ENCODE measurements at regions not wholly inside any gene's neighbourhood (a gene's known extent, or its start where the extent isn't known, plus 50 kb on each side); places are given as distances from the start of the nearest gene placed in this dataset.

GRCh38 chr10:52992567-52992966, 220.0 kb upstream of the MBL2 start:
- CTCF ChIA-PET: no interaction called here
- Histone ChIP-seq H3K4me3 (ENCODE audit: low read length) (no peak overlapping the region), H3K4me1 (ENCODE audit: insufficient read depth, low read length) (no peaks in the 10 kb centered on the region), H3K27ac (ENCODE audit: low read depth in 1 of 2, low read length in 2 of 2) (no peak overlapping the region), H3K36me3 (ENCODE audit: insufficient read depth, low read length) (no peaks in the 10 kb centered on the region), H3K9me3 (ENCODE audit: control insufficient read depth in 1 of 2, insufficient read depth in 1 of 2, low read length in 2 of 2) (no peaks in the 10 kb centered on the region), H3K27me3 (ENCODE audit: control insufficient read depth in 1 of 2, insufficient read depth in 2 of 2, low read length in 2 of 2) (no peaks in the 10 kb centered on the region)
- no peaks in the 10 kb centered on the region for H3K27me3 Mint-ChIP-seq
- DNase-seq (no peak), ATAC-seq (ENCODE audit: poor library complexity) (no peak)
- H3K27ac Mint-ChIP-seq: no peak overlapping the region
- H3K4me3 Mint-ChIP-seq: no peak overlapping the region
- no peaks in the 10 kb centered on the region for H3K36me3 Mint-ChIP-seq (ENCODE audit: low read depth)
- no peaks in the 10 kb centered on the region for H3K9me3 Mint-ChIP-seq
- POLR2A ChIA-PET: no interaction called here
- no peak for TF ChIP-seq CTCF (IDR thresholded peaks at IDR 0.05)
- intact Hi-C loops (cut with DNase I, micrococcal nuclease): no loop called here
- no peaks in the 10 kb centered on the region for H3K4me1 Mint-ChIP-seq (ENCODE audit: low read depth)

GRCh38 chr10:52988923-52989322, 216.3 kb upstream of the MBL2 start:
- DNase-seq (no peak), ATAC-seq (ENCODE audit: poor library complexity) (no peak)
- no peak overlapping the region for H3K27ac Mint-ChIP-seq
- H3K36me3 Mint-ChIP-seq (ENCODE audit: low read depth): no peaks in the 10 kb centered on the region
- Histone ChIP-seq H3K27me3 (ENCODE audit: control insufficient read depth in 1 of 2, insufficient read depth in 2 of 2, low read length in 2 of 2) (no peaks in the 10 kb centered on the region), H3K4me1 (ENCODE audit: insufficient read depth, low read length) (no peaks in the 10 kb centered on the region), H3K9me3 (ENCODE audit: control insufficient read depth in 1 of 2, insufficient read depth in 1 of 2, low read length in 2 of 2) (peaks cover 0 to 4% of the 10 kb centered on the region in 2 experiments), H3K27ac (ENCODE audit: low read depth in 1 of 2, low read length in 2 of 2) (no peak overlapping the region), H3K4me3 (ENCODE audit: low read length) (no peak overlapping the region), H3K36me3 (ENCODE audit: insufficient read depth, low read length) (no peaks in the 10 kb centered on the region)
- H3K4me3 Mint-ChIP-seq: no peak overlapping the region
- no peaks in the 10 kb centered on the region for H3K4me1 Mint-ChIP-seq (ENCODE audit: low read depth)
- no peaks in the 10 kb centered on the region for H3K9me3 Mint-ChIP-seq
- no peaks in the 10 kb centered on the region for H3K27me3 Mint-ChIP-seq
- ChIA-PET CTCF (no interaction called here), POLR2A (no interaction called here)
- TF ChIP-seq CTCF (IDR thresholded peaks at IDR 0.05): no peak
- intact Hi-C loops (cut with DNase I, micrococcal nuclease): no loop called here

- TF ChIP-seq CTCF (IDR thresholded peaks at IDR 0.05): no peak
- ATAC-seq (ENCODE audit: poor library complexity) (no peak), DNase-seq (no peak)
- H3K9me3 ChIP-seq (ENCODE audit: control insufficient read depth in 1 of 2, insufficient read depth in 1 of 2, low read length in 2 of 2): peaks cover 0 to 7% of the 10 kb centered on the region in 2 experiments
- H3K27me3 ChIP-seq (ENCODE audit: control insufficient read depth in 1 of 2, insufficient read depth in 2 of 2, low read length in 2 of 2): no peaks in the 10 kb centered on the region
- no peak overlapping the region for H3K4me3 ChIP-seq (ENCODE audit: low read length)
- H3K27ac ChIP-seq (ENCODE audit: low read depth in 1 of 2, low read length in 2 of 2): no peak overlapping the region
- Mint-ChIP-seq H3K9me3 (peaks cover 2% of the 10 kb centered on the region), H3K27me3 (no peaks in the 10 kb centered on the region), H3K36me3 (ENCODE audit: low read depth) (no peaks in the 10 kb centered on the region), H3K4me1 (ENCODE audit: low read depth) (no peaks in the 10 kb centered on the region), H3K4me3 (no peak overlapping the region), H3K27ac (no peak overlapping the region)
- H3K4me1 ChIP-seq (ENCODE audit: insufficient read depth, low read length): no peaks in the 10 kb centered on the region
- POLR2A ChIA-PET: no interaction called here
- intact Hi-C loops (cut with DNase I, micrococcal nuclease): no loop called here
- CTCF ChIA-PET: no interaction called here
- H3K36me3 ChIP-seq (ENCODE audit: insufficient read depth, low read length): no peaks in the 10 kb centered on the region
Measured at GRCh38 chr10:52986125-52986524, 213.5 kb upstream of the MBL2 start.
